Activated CD4-positive, alpha-beta memory T cell treated with anti-CD3 and anti-CD28 coated beads, Interleukin-2, amount 10 ng/mL, durations not matched to agents 7 days and 5 days (primary cell): ENCODE measurements at regions not wholly inside any gene's neighbourhood (a gene's known extent, or its start where the extent isn't known, plus 50 kb on each side); places are given as distances from the start of the nearest gene placed in this dataset.
"Not testable (repeated sequence)": the region's sequence is repeated elsewhere in the genome, so short reads cannot be mapped to it uniquely, and the experiment has no call there.

ENCODE experiments used
- CTCF ChIA-PET: fragments of 350-600 bp; sonication (Branson Sonifier 250); formaldehyde crosslinking; loops from one replicate; lab custom pipeline; 2021; ENCODE audit warnings: antibody characterized with exemption, inconsistent platforms; lab: Charles Lee
- POLR2A ChIA-PET: fragments of 350-600 bp; sonication (Branson Sonifier 250); formaldehyde crosslinking; loops from one replicate; lab custom pipeline; 2021; ENCODE audit warnings: antibody characterized with exemption; lab: Charles Lee
- DNase-seq: peaks from one replicate; pipeline ENCODE4 v3.0.0-alpha.2; 2020
- H3K27ac Mint-ChIP-seq: one replicate; pipeline ENCODE4 v1.8.0; 2021; ENCODE audit warnings: mild to moderate bottlenecking, mixed read lengths
- H3K27me3 Mint-ChIP-seq: one replicate; pipeline ENCODE4 v1.8.0; 2021; ENCODE audit warnings: mixed read lengths
- H3K36me3 Mint-ChIP-seq: one replicate; pipeline ENCODE4 v1.8.0; 2021; ENCODE audit warnings: low read depth, mixed read lengths
- H3K4me1 Mint-ChIP-seq: one replicate; pipeline ENCODE4 v1.8.0; 2021; ENCODE audit warnings: mixed read lengths
- H3K4me3 Mint-ChIP-seq: one replicate; pipeline ENCODE4 v1.8.0; 2021; ENCODE audit warnings: mild to moderate bottlenecking, mixed read lengths
- H3K9me3 Mint-ChIP-seq: one replicate; pipeline ENCODE4 v1.8.0; 2021; ENCODE audit warnings: mixed read lengths

DNA sequence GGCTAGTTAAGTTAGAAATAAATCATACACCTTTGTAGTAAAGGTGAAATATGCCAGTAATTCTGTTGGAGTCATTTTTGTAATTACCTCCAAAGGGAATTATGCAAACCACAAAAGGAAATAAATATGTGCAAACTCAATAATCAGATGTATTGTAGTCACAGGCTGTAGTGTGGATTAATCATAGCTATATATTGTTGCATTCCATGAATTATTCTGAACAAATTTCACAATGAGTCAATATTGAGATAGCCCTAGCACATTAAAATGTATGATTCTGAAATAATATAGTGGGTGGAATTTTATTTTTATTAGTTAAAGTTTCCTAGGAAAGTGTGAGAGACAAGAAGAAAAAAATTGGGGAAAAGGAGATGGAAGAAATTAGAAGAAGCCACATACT lies 790.5 kb upstream of the PCDH20 start:
- no peaks in the 10 kb centered on the region for H3K27me3 Mint-ChIP-seq
- no peak overlapping the region for H3K4me3 Mint-ChIP-seq
- H3K9me3 Mint-ChIP-seq, result peaks cover 18% of the 10 kb centered on the region
- H3K4me1 Mint-ChIP-seq, result no peaks in the 10 kb centered on the region
- DNase-seq, result no peak
- ChIA-PET CTCF (no interaction called here), POLR2A (no interaction called here)
- H3K27ac Mint-ChIP-seq, result no peak overlapping the region
- H3K36me3 Mint-ChIP-seq, result no peaks in the 10 kb centered on the region

DNA sequence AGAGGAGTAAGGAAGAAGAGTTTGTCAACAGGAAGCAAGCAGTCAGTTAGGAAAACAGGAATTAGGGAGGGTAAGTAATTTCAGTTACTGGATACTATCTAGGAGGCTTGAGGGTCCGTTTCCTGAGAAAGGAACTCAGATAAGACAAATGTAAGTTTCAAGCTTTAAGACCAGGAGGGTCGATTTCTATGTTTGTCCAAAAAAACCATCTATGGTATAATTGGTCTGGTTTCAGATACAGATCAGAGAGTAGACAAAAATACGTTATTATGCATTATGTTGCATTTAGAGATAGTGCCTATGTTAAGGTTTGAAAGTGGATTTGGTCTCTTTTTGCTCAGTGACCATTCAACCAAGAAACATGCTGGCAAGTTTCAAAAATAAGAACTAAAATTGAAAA lies 789.6 kb upstream of the PCDH20 start:
- Mint-ChIP-seq H3K27ac (no peak overlapping the region), H3K36me3 (no peaks in the 10 kb centered on the region), H3K9me3 (peaks cover 21% of the 10 kb centered on the region), H3K4me1 (no peaks in the 10 kb centered on the region), H3K4me3 (no peak overlapping the region), H3K27me3 (no peaks in the 10 kb centered on the region)
- ChIA-PET POLR2A (no interaction called here), CTCF (no interaction called here)
- DNase-seq, result no peak

DNA sequence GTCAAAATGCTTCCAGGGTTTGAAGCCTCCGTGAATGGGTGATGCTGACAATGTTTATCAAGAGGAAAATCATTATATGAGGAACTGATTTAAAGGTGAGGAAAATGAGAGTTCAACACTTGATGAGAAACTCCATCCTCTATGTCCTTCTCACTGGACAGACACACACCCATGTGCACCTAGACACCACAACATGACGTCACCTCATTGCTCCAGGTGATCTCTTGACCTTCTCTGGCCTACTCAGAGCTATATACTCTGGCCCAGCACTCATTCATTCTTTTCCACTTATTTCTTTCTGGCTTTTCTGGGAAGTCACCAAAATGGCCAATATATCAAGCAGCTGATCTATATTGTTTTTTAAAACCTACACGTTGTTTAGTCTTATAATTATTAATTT lies 778.7 kb upstream of the PCDH20 start:
- ChIA-PET CTCF (no interaction called here), POLR2A (no interaction called here)
- Mint-ChIP-seq H3K4me3 (no peak overlapping the region), H3K4me1 (no peaks in the 10 kb centered on the region), H3K27me3 (no peaks in the 10 kb centered on the region), H3K36me3 (no peaks in the 10 kb centered on the region), H3K9me3 (peaks cover 7% of the 10 kb centered on the region), H3K27ac (no peak overlapping the region)
- no peak for DNase-seq

DNA sequence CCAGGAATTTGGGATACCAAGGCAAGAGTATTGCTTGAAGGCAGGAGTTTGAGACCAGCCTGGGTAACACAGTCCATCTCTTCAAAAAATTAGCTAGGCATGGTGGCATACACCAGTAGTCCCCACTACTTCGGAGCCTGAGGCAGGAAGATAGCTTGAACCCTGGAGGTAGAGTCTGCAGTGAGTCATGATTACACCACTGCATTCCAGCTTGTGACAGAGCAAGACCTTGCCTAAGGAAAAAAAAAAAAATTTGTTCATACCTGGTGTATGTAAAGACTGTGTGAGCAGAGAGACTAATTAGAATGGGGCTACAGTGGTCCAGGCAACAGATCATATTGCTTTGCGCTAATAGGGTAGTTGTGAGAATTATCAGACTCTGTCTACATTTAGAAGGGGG lies 778.3 kb upstream of the PCDH20 start:
- no peak overlapping the region for H3K4me3 Mint-ChIP-seq
- no peaks in the 10 kb centered on the region for H3K27me3 Mint-ChIP-seq
- H3K9me3 Mint-ChIP-seq, result peaks cover 7% of the 10 kb centered on the region
- ChIA-PET POLR2A (no interaction called here), CTCF (no interaction called here)
- no peaks in the 10 kb centered on the region for H3K4me1 Mint-ChIP-seq
- no peak for DNase-seq
- no peak overlapping the region for H3K27ac Mint-ChIP-seq
- H3K36me3 Mint-ChIP-seq, result no peaks in the 10 kb centered on the region

DNA sequence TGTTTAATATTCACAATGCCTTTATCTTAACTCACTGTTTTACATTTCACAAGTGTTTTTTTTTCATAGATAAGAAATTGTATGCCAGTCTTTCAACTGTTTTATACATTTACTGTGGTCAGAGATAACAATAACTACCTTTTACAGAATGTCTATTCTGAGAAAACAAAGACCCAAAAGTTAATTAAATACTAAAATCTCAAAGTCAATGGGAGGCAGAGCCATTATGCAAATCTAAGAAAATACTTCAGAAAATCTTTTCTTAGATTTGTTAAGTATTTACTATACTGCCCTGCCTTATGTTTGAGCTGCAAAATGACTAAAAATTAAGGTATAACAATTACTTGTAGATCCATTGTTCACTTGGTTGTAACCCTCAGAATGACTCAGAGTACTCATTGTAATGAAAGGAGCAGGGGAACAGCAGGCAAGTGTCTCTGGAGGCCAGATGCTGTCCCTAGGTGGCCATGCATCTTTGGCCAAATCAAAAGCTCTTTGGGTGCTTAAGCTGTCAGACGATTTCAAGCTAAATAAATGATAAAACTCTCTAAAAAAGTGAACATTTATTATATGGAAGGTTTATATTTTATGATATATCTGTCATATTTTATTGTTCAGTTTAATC lies 770.1 kb upstream of the PCDH20 start:
- ChIA-PET CTCF (no interaction called here), POLR2A (no interaction called here)
- Mint-ChIP-seq H3K4me3 (no peak overlapping the region), H3K27ac (no peak overlapping the region), H3K9me3 (peaks cover 2% of the 10 kb centered on the region), H3K4me1 (no peaks in the 10 kb centered on the region), H3K27me3 (no peaks in the 10 kb centered on the region), H3K36me3 (no peaks in the 10 kb centered on the region)
- DNase-seq, result no peak

DNA sequence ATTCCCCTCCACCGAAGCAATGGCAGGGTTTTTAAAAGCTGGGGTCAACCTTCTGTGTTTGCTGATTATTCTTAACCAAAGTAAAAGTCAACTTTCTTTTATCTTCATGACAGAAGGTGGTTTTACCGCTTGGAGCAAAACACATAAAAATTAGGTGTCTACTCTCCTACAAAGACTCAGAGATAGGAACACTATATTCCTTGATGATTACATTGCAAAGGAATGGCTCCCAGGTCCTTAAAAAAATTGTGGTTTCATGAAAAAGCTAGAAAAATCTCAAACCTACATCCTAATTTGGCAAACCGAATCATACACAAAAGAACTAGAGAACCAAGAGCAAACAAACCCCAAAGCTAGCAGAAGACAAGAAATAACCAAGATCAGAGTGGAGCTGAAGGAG lies 760.4 kb upstream of the PCDH20 start:
- H3K27ac Mint-ChIP-seq, result no peak overlapping the region
- DNase-seq, result no peak
- H3K9me3 Mint-ChIP-seq, result peaks cover 4% of the 10 kb centered on the region
- no peaks in the 10 kb centered on the region for H3K4me1 Mint-ChIP-seq
- CTCF ChIA-PET, result no interaction called here
- H3K4me3 Mint-ChIP-seq, result no peak overlapping the region
- POLR2A ChIA-PET, result no interaction called here
- H3K27me3 Mint-ChIP-seq, result no peaks in the 10 kb centered on the region
- no peaks in the 10 kb centered on the region for H3K36me3 Mint-ChIP-seq

DNA sequence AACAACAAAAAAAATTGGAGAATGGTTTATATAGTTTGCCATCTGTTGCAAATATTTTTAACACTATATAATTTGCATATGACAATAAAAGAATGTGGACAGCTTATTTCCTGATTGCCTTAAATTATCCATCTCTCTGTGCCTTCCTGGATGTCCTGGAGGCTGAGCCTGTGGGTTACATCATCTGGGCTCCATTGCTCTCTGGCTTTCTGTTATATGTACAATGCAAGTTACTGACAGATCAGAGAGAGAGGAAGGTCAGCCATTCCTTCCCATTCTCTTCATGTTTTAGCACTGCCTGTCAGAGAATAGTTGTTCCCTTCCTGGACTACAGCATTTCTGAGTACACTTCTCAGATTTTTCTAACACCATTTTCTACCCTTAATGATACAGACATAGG lies 758.3 kb upstream of the PCDH20 start:
- ChIA-PET POLR2A (no interaction called here), CTCF (no interaction called here)
- H3K9me3 Mint-ChIP-seq, result peaks cover 4% of the 10 kb centered on the region
- no peak for DNase-seq
- no peaks in the 10 kb centered on the region for H3K36me3 Mint-ChIP-seq
- H3K4me1 Mint-ChIP-seq, result no peaks in the 10 kb centered on the region
- no peaks in the 10 kb centered on the region for H3K27me3 Mint-ChIP-seq
- no peak overlapping the region for H3K27ac Mint-ChIP-seq
- H3K4me3 Mint-ChIP-seq, result no peak overlapping the region

DNA sequence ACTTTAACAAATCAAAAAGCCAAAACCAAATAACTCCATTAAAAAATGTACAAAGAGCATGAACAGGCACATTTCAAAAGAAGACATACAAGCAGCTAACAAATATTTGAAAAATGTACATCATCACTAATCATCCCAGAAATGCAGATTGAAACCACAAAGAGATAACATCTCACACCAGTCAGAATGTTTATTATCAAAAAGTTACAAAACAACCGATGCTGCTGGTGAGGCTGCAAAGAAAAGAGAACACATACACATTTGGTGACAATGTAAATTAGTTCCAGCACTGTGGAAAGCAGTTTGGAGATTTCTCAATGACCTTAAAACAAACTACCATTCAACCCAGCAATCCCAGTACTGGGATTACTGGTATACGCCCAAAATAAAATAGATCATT lies 756.0 kb upstream of the PCDH20 start:
- no peaks in the 10 kb centered on the region for H3K9me3 Mint-ChIP-seq
- no peaks in the 10 kb centered on the region for H3K36me3 Mint-ChIP-seq
- no peaks in the 10 kb centered on the region for H3K27me3 Mint-ChIP-seq
- no peak overlapping the region for H3K27ac Mint-ChIP-seq
- H3K4me3 Mint-ChIP-seq, result no peak overlapping the region
- no peaks in the 10 kb centered on the region for H3K4me1 Mint-ChIP-seq
- ChIA-PET CTCF (no interaction called here), POLR2A (no interaction called here)
- no peak for DNase-seq

DNA sequence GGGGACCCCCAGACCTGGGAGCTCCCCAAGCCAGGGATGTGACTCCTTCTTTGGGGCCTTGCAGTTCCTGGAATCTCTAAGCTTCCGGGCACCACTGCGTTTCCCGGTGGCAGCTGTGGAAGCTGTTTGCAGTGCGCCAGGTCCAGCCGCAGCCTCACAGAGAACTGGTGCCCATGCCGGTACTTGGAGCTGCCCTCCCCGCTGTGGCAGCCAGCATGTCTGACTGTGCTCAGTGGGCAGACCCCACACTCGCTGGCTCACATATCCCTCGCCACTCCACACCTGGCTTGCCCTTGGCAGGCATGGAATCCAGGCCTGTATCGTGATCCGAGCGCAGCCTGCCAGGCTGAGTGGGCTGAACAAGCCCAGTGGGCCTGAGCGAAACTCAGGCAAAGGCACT lies 753.2 kb upstream of the PCDH20 start:
- Mint-ChIP-seq H3K4me1 (no peaks in the 10 kb centered on the region), H3K27me3 (no peaks in the 10 kb centered on the region), H3K9me3 (no peaks in the 10 kb centered on the region), H3K36me3 (no peaks in the 10 kb centered on the region), H3K27ac (no peak overlapping the region), H3K4me3 (no peak overlapping the region)
- no peak for DNase-seq
- ChIA-PET POLR2A (no interaction called here), CTCF (no interaction called here)

DNA sequence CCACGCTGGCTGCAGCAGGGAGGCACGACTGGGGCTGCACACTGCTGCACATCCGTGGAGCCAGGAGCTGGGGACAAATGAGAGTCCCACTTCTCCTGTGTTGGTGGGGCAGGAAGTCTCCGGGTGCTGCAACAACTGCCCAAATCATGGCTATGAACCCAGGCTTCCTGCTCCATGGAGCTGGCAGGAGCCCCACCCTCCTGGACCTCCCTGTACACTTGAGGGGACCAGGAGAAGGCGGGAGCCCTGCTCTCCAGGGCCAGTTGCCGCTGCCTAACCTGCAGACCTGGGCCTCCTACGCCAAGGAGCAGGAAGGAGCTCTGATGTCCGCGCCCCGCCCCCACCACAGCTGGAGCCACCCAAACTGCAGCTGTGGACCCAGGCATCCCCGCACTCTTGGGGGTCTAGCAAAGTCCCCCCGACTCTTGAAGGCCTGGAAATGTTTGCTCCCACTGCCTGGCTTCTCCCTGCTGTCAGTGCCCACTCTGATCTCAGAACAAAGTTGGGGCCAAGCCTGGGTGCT lies 752.1 kb upstream of the PCDH20 start:
- ChIA-PET CTCF (no interaction called here), POLR2A (no interaction called here)
- H3K27ac Mint-ChIP-seq, result no peak overlapping the region
- H3K4me3 Mint-ChIP-seq, result no peak overlapping the region
- no peaks in the 10 kb centered on the region for H3K4me1 Mint-ChIP-seq
- no peaks in the 10 kb centered on the region for H3K27me3 Mint-ChIP-seq
- H3K36me3 Mint-ChIP-seq, result no peaks in the 10 kb centered on the region
- DNase-seq, result no peak
- no peaks in the 10 kb centered on the region for H3K9me3 Mint-ChIP-seq

DNA sequence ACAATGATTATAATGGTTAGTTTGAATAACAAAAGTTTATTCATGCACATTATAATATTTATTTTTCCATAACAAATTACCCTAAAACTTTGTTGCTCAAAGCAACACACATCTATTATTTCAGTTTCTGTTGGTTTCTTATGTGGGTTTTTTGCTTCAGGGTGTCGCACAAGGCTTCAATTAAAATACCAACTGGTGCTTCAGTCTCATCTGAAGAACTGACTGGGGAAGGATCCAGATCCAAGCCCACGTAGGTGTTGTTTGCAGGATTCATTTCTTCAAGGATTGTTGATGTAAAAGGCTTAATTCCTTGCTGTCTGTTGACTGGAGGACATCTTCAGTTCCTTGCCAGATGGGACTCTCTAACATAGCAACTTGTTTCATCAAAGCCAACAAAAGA lies 747.2 kb upstream of the PCDH20 start:
- Mint-ChIP-seq H3K9me3 (no peaks in the 10 kb centered on the region), H3K27me3 (no peaks in the 10 kb centered on the region), H3K27ac (no peak overlapping the region), H3K4me1 (no peaks in the 10 kb centered on the region), H3K4me3 (no peak overlapping the region), H3K36me3 (no peaks in the 10 kb centered on the region)
- POLR2A ChIA-PET, result no interaction called here
- DNase-seq, result no peak
- CTCF ChIA-PET, result no interaction called here

DNA sequence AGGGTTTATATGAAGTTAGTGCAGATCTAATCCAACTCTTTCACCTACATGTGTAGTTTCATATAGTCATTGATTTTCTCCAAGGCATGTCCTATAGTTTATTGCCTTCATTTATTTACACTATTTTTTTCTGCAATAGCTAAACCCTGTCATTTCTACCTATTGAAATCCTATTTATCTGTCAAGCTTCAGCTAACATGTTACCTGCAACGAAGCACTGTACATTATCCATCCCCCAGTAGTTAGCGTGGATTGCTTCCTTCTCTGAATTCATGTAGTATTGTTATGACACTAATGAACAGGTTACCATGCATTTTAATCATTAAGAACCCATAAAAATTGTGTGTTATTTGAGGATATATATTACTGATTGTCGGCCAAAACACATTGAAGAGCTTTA lies 742.9 kb upstream of the PCDH20 start:
- POLR2A ChIA-PET, result no interaction called here

DNA sequence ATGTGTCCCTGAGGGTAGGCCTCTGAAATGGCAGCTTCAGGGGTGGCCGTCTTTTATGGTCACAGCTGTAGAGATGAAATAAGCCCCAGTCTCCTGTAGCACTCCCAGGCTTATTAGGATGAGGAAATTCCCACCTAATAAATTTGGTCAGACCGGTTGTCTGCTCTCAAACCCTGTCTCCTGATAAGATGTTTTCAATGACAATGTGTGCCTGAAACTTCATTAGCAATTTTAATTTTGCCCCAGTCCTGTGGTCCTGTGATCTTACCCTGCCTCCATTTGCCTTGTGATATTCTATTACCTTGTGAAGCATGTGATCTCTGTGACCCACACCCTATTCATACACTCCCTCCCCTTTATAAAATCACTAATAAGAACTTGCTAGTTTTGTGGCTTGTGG lies 736.1 kb upstream of the PCDH20 start:
- peaks cover 14% of the 10 kb centered on the region for H3K9me3 Mint-ChIP-seq
- H3K27me3 Mint-ChIP-seq, H3K4me1 Mint-ChIP-seq, H3K27ac Mint-ChIP-seq, POLR2A ChIA-PET, H3K36me3 Mint-ChIP-seq, DNase-seq, H3K4me3 Mint-ChIP-seq: not testable (repeated sequence)
- CTCF ChIA-PET, result interaction anchor here (0.6 kb wide), 1 partner anchor 315 kb away, joined by 3 read pairs; no protein-coding TSS in a partner anchor

More for the DNA sequence above, 742.9 kb upstream of the PCDH20 start:
- H3K36me3 Mint-ChIP-seq, result no peaks in the 10 kb centered on the region
- H3K27me3 Mint-ChIP-seq, result no peaks in the 10 kb centered on the region
- no peaks in the 10 kb centered on the region for H3K4me1 Mint-ChIP-seq
- CTCF ChIA-PET, result no interaction called here
- H3K9me3 Mint-ChIP-seq, result peaks cover 2% of the 10 kb centered on the region
- no peak for DNase-seq
- no peak overlapping the region for H3K27ac Mint-ChIP-seq
- H3K4me3 Mint-ChIP-seq, result no peak overlapping the region

DNA sequence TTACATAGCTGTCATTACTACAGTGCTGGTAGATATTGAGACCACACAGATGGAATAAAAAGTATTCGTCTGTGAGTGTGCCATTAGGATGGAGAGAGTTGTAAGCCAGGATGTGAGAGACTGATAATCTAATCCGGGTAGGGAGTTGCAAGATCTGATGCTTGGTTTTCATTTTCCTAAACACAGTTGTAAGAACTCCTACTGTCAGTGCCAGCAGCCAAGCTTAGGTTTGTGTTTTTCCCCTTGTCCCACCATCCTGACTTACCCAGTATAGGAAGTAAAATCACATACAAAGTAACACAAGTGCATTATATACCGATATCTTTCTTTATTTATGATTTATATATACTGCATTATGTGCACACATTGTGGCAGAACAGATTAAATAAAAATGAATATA lies 726.4 kb upstream of the PCDH20 start:
- CTCF ChIA-PET, result no interaction called here
- POLR2A ChIA-PET, result no interaction called here
- no peak for DNase-seq
- H3K27me3 Mint-ChIP-seq, result no peaks in the 10 kb centered on the region
- H3K36me3 Mint-ChIP-seq, result no peaks in the 10 kb centered on the region
- no peaks in the 10 kb centered on the region for H3K4me1 Mint-ChIP-seq
- no peak overlapping the region for H3K27ac Mint-ChIP-seq
- peaks cover 11% of the 10 kb centered on the region for H3K9me3 Mint-ChIP-seq
- H3K4me3 Mint-ChIP-seq, result no peak overlapping the region
